ENCODE measurements at regions not wholly inside any gene's neighbourhood (a gene's known extent, or its start where the extent isn't known, plus 50 kb on each side); places are given as distances from the start of the nearest gene placed in this dataset.

DNA sequence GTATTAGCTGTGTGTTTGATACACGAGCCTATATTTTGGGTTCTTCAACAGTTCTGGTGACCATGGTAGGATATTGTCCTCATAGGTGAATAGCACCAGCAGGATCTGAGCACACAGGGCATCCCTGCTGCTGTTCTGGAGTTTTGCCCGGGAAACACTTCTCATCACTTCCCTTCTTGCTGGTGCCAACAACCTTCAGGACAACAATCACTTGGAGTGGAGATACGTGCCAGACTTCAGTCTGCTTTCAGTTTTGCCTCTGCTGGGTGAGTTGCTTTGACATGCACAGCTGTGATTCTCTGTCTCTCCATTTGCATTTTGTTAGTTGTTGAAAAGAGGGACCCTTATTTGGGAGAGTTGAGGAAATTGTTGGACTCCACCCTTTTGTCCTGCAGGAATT, 1347.2 kb upstream of the DDX18 start (continued):
- TF ChIP-seq SAP30 (IDR thresholded peaks at IDR 0.05; ENCODE audit: insufficient read depth, insufficient replicate concordance, low read length) (no peak), ASH2L (IDR thresholded peaks at IDR 0.05; ENCODE audit: low read length) (no peak)

Data from H1 (cell line).